WTC11 (cell line): ENCODE measurements at regions not wholly inside any gene's neighbourhood (a gene's known extent, or its start where the extent isn't known, plus 50 kb on each side); places are given as distances from the start of the nearest gene placed in this dataset.
"Not testable (repeated sequence)": the region's sequence is repeated elsewhere in the genome, so short reads cannot be mapped to it uniquely, and the experiment has no call there.

Source experiments
- ATAC-seq: fragments of 200-7000 bp; cut with Tn5 transposase; 2 replicates; pipeline ENCODE4 v1.10.0; 2021; ENCODE audit warnings: mild to moderate bottlenecking, moderate library complexity
- CTCF ChIA-PET: fragments of 300-600 bp; sonication (Branson Sonifier 250); formaldehyde crosslinking; loops from one replicate; lab custom pipeline; 2021; ENCODE audit warnings: antibody characterized with exemption; lab: Charles Lee
- POLR2A ChIA-PET: fragments of 350-600 bp; sonication (Branson Sonifier 250); formaldehyde crosslinking; loops from one replicate; lab custom pipeline; 2021; ENCODE audit warnings: antibody characterized with exemption; lab: Charles Lee
- DNase-seq: peaks from one replicate; pipeline ENCODE4 v3.0.0; 2021; ENCODE audit warnings: low spot score
- H3K27ac Mint-ChIP-seq: 2 replicates; pipeline ENCODE4 v1.8.0; 2021; ENCODE audit warnings: mixed read lengths
- H3K27me3 Mint-ChIP-seq: 2 replicates; pipeline ENCODE4 v1.8.0; 2021; ENCODE audit warnings: low read depth, mild to moderate bottlenecking, moderate library complexity, mixed read lengths
- H3K36me3 Mint-ChIP-seq: 2 replicates; pipeline ENCODE4 v1.8.0; 2021; ENCODE audit warnings: mixed read lengths
- H3K4me1 Mint-ChIP-seq: 2 replicates; pipeline ENCODE4 v1.8.0; 2022; ENCODE audit warnings: mixed read lengths
- H3K4me3 Mint-ChIP-seq: 2 replicates; pipeline ENCODE4 v1.8.0; 2021; ENCODE audit warnings: mild to moderate bottlenecking, moderate library complexity, mixed read lengths
- H3K9me3 Mint-ChIP-seq: 2 replicates; pipeline ENCODE4 v1.8.0; 2021; ENCODE audit warnings: mixed read lengths
- AR ChIP-seq: fragments of 250-450 bp; sonication (Bioruptor Pico); IDR thresholded peaks from 2 replicates; pipeline ENCODE4 v1.9.0; 2021; ENCODE audit warnings: mild to moderate bottlenecking
- CTCF ChIP-seq: fragments of 200-600 bp; IDR thresholded peaks from 2 replicates; pipeline ENCODE4 v1.8.0; 2022; ENCODE audit warnings: antibody characterized with exemption
- E2F5 ChIP-seq: sonication (generic); formaldehyde crosslinking; IDR thresholded peaks from 2 replicates; pipeline ENCODE4 v1.8.1; 2022; ENCODE audit warnings: mild to moderate bottlenecking, moderate library complexity, missing genetic modification reagents
- HMGXB4 ChIP-seq: sonication (generic); formaldehyde crosslinking; IDR thresholded peaks from 2 replicates; pipeline ENCODE4 v1.8.1; 2023; ENCODE audit warnings: mild to moderate bottlenecking, moderate library complexity, missing genetic modification reagents
- IRF1 ChIP-seq: sonication (generic); formaldehyde crosslinking; IDR thresholded peaks from 2 replicates; pipeline ENCODE4 v1.8.0; 2023; ENCODE audit warnings: missing genetic modification reagents
- MXD4 ChIP-seq: fragments of 250-450 bp; sonication (Bioruptor Pico); IDR thresholded peaks from 2 replicates; pipeline ENCODE4 v1.8.0; 2021; ENCODE audit warnings: mild to moderate bottlenecking, moderate library complexity, borderline replicate concordance
- NR3C1 ChIP-seq: sonication (generic); formaldehyde crosslinking; conservative IDR thresholded peaks from 2 replicates; pipeline ENCODE4 v1.8.1; 2023; ENCODE audit warnings: low read depth, mild to moderate bottlenecking, missing genetic modification reagents
- OVOL2 ChIP-seq: fragments of 250-450 bp; sonication (Bioruptor Pico); IDR thresholded peaks from 2 replicates; pipeline ENCODE4 v1.9.0; 2021; ENCODE audit warnings: mild to moderate bottlenecking, borderline replicate concordance
- PRDM15 ChIP-seq: sonication (generic); formaldehyde crosslinking; IDR thresholded peaks from 2 replicates; pipeline ENCODE4 v1.8.0; 2022; ENCODE audit warnings: missing genetic modification reagents
- ZNF423 ChIP-seq: fragments of 250-450 bp; sonication (Bioruptor Pico); IDR thresholded peaks from 2 replicates; pipeline ENCODE4 v2.1.2; 2022; ENCODE audit warnings: mild to moderate bottlenecking, moderate library complexity

GRCh38 chr7:42545049-42545724 is 308.2 kb upstream of the GLI3 start:
- CTCF ChIA-PET: no interaction called here
- Mint-ChIP-seq H3K27ac (no peak overlapping the region), H3K27me3 (no peaks in the 10 kb centered on the region; the same call in 1 of the 2 replicates), H3K9me3 (peaks cover 84% of the 10 kb centered on the region), H3K4me1 (peaks cover 15% of the 10 kb centered on the region), H3K4me3 (no peak overlapping the region), H3K36me3 (peaks cover 71% of the 10 kb centered on the region)
- POLR2A ChIA-PET: no interaction called here
- ATAC-seq: no peak
- no peak for TF ChIP-seq OVOL2 (CRISPR knock-in tag)
- no peak for TF ChIP-seq NR3C1 (CRISPR knock-in tag)
- TF ChIP-seq HMGXB4 (CRISPR knock-in tag): no peak
- no peak for TF ChIP-seq AR (CRISPR knock-in tag)
- no peak for TF ChIP-seq IRF1
- no peak for TF ChIP-seq MXD4
- no peak for TF ChIP-seq E2F5 (CRISPR knock-in tag)
- TF ChIP-seq ZNF423 (CRISPR knock-in tag): no peak
- no peak for DNase-seq

GRCh38 chr7:42543953-42544352 is 306.9 kb upstream of the GLI3 start:
- POLR2A ChIA-PET: no interaction called here
- CTCF ChIA-PET: no interaction called here
- no peak overlapping the region for H3K4me3 Mint-ChIP-seq
- peaks cover 83% of the 10 kb centered on the region for H3K9me3 Mint-ChIP-seq
- H3K4me1 Mint-ChIP-seq: peaks cover 19% of the 10 kb centered on the region
- no peaks in the 10 kb centered on the region; the same call in 1 of the 2 replicates for H3K27me3 Mint-ChIP-seq
- TF ChIP-seq CTCF (no peak), ZNF423 (CRISPR knock-in tag) (no peak), PRDM15 (no peak)
- TF ChIP-seq, all 79 proteins: peak for 0
- Mint-ChIP-seq H3K36me3 (peaks cover 71% of the 10 kb centered on the region), H3K27ac (no peak overlapping the region)
- ATAC-seq (no peak), DNase-seq (no peak)

- H3K27ac Mint-ChIP-seq, POLR2A ChIA-PET, H3K27me3 Mint-ChIP-seq, DNase-seq, CTCF ChIA-PET, ATAC-seq, H3K4me3 Mint-ChIP-seq: not testable (repeated sequence)
- peaks cover 19% of the 10 kb centered on the region for H3K4me1 Mint-ChIP-seq
- H3K36me3 Mint-ChIP-seq: peaks cover 68% of the 10 kb centered on the region
- H3K9me3 Mint-ChIP-seq: peaks cover 80% of the 10 kb centered on the region
These were observed 305.4 kb upstream of the GLI3 start for GRCh38 chr7:42542446-42542845.
